HepG2 (cell line): ENCODE measurements at regions not wholly inside any gene's neighbourhood (a gene's known extent, or its start where the extent isn't known, plus 50 kb on each side); places are given as distances from the start of the nearest gene placed in this dataset.

ENCODE experiments used
- EZH2 ChIP-seq: conservative IDR thresholded peaks from 2 replicates; pipeline ENCODE4 v1.6.1; 2012; ENCODE audit warnings: mild to moderate bottlenecking, low read depth, low read length, moderate library complexity
- FOXM1 ChIP-seq: sonication (generic); formaldehyde crosslinking; IDR thresholded peaks from 2 replicates; pipeline ENCODE4 v1.5.0; 2020; ENCODE audit warnings: missing genetic modification reagents
- KDM3A ChIP-seq: IDR thresholded peaks from 2 replicates; pipeline ENCODE4 v1.6.1; 2018; ENCODE audit warnings: low read depth, missing compliant biosample characterization
- MBNL3 ChIP-seq: fragments of 250-450 bp; sonication (Bioruptor Pico); conservative IDR thresholded peaks from 2 replicates; pipeline ENCODE4 v1.8.0; 2022; ENCODE audit warnings: mild to moderate bottlenecking, inconsistent platforms
- PRDM15 ChIP-seq: sonication (generic); formaldehyde crosslinking; IDR thresholded peaks from 2 replicates; pipeline ENCODE4 v1.4.0; 2020; ENCODE audit warnings: missing genetic modification reagents
- ZNF660 ChIP-seq: sonication (generic); formaldehyde crosslinking; IDR thresholded peaks from 2 replicates; pipeline ENCODE4 v1.5.1; 2020; ENCODE audit warnings: mild to moderate bottlenecking, low read depth, missing genetic modification reagents, borderline replicate concordance
- ZNF770 ChIP-seq: sonication (generic); formaldehyde crosslinking; IDR thresholded peaks from 2 replicates; pipeline ENCODE4 v1.5.0; 2020; ENCODE audit warnings: mild to moderate bottlenecking, missing genetic modification reagents
- ZSCAN5A ChIP-seq: sonication (generic); formaldehyde crosslinking; IDR thresholded peaks from 2 replicates; pipeline ENCODE4 v1.8.0; 2022; ENCODE audit warnings: mild to moderate bottlenecking, missing genetic modification reagents, borderline replicate concordance

GRCh38 chr20:12331236-12331635 is 413.5 kb downstream of the BTBD3 start (continued):
- TF ChIP-seq PRDM15 (no peak), FOXM1 (CRISPR knock-in tag) (no peak), ZNF770 (CRISPR knock-in tag) (no peak), MBNL3 (no peak), ZNF660 (CRISPR knock-in tag) (no peak), ZSCAN5A (CRISPR knock-in tag) (no peak), KDM3A (CRISPR knock-in tag) (no peak), EZH2 (no peak)
